Ishikawa (cell line): ENCODE measurements at regions not wholly inside any gene's neighbourhood (a gene's known extent, or its start where the extent isn't known, plus 50 kb on each side); places are given as distances from the start of the nearest gene placed in this dataset.

ENCODE experiments used
- CEBPB ChIP-seq: IDR thresholded peaks from 2 replicates; pipeline ENCODE4 v1.6.1; 2012
- CREB1 ChIP-seq: IDR thresholded peaks from 2 replicates; pipeline ENCODE4 v1.6.1; 2012; ENCODE audit warnings: low read depth
- EGR1 ChIP-seq: IDR thresholded peaks from 2 replicates; pipeline ENCODE4 v1.6.1; 2012
- EP300 ChIP-seq: IDR thresholded peaks from 2 replicates; pipeline ENCODE4 v1.6.1; 2012; ENCODE audit warnings: borderline replicate concordance
- FOXM1 ChIP-seq: IDR thresholded peaks from 2 replicates; pipeline ENCODE4 v1.6.1; 2012; ENCODE audit warnings: low read depth, borderline replicate concordance
- MAX ChIP-seq: IDR thresholded peaks from 2 replicates; pipeline ENCODE4 v1.6.1; 2012
- NFIC ChIP-seq: IDR thresholded peaks from 2 replicates; pipeline ENCODE4 v1.6.1; 2012
- RAD21 ChIP-seq: IDR thresholded peaks from 2 replicates; pipeline ENCODE4 v1.6.1; 2012; ENCODE audit warnings: low read depth
- REST ChIP-seq: IDR thresholded peaks from 2 replicates; pipeline ENCODE4 v1.6.1; 2012; ENCODE audit warnings: low read depth, mild to moderate bottlenecking
- TAF1 ChIP-seq: IDR thresholded peaks from 2 replicates; pipeline ENCODE4 v1.6.1; 2012; ENCODE audit warnings: low read depth, mild to moderate bottlenecking
- TCF12 ChIP-seq: IDR thresholded peaks from 2 replicates; pipeline ENCODE4 v1.6.1; 2012; ENCODE audit warnings: low read depth
- TEAD4 ChIP-seq: IDR thresholded peaks from 2 replicates; pipeline ENCODE4 v1.6.1; 2012
- USF1 ChIP-seq: IDR thresholded peaks from 2 replicates; pipeline ENCODE4 v1.6.1; 2012
- YY1 ChIP-seq: IDR thresholded peaks from 2 replicates; pipeline ENCODE4 v1.6.1; 2012; ENCODE audit warnings: low read depth
- ZBTB7A ChIP-seq: IDR thresholded peaks from 2 replicates; pipeline ENCODE4 v1.6.1; 2012; ENCODE audit warnings: low read depth

- TF ChIP-seq FOXM1 = no peak
- TF ChIP-seq EP300 = no peak
- no peak for TF ChIP-seq CEBPB
- no peak for TF ChIP-seq MAX
- no peak for TF ChIP-seq REST
- no peak for TF ChIP-seq ZBTB7A
- no peak for TF ChIP-seq RAD21
- TF ChIP-seq NFIC = no peak
These were observed 127.0 kb downstream of the PRELID2 start for GRCh38 chr5:145708169-145708568.

GRCh38 chr5:145704724-145705123 lies 130.4 kb downstream of the PRELID2 start:
- TF ChIP-seq YY1 = no peak
- TF ChIP-seq USF1 = no peak
- TF ChIP-seq EGR1 = no peak

- TF ChIP-seq TEAD4 (no peak), MAX (no peak), REST (no peak), YY1 (no peak), ZBTB7A (no peak), CEBPB (no peak), EP300 (no peak), RAD21 (no peak), TAF1 (no peak), NFIC (no peak), USF1 (no peak), TCF12 (no peak), FOXM1 (no peak), EGR1 (no peak), CREB1 (no peak)
These were observed 131.3 kb downstream of the PRELID2 start for GRCh38 chr5:145703856-145704255.

- no peak for TF ChIP-seq REST
- TF ChIP-seq ZBTB7A = no peak
- no peak for TF ChIP-seq RAD21
- TF ChIP-seq TEAD4 = no peak
- TF ChIP-seq TCF12 = no peak
- TF ChIP-seq TAF1 = no peak
- TF ChIP-seq MAX = no peak
- no peak for TF ChIP-seq YY1
- no peak for TF ChIP-seq EP300
- TF ChIP-seq EGR1 = no peak
- TF ChIP-seq NFIC = no peak
- TF ChIP-seq FOXM1 = no peak
- no peak for TF ChIP-seq CREB1
- TF ChIP-seq CEBPB = no peak
- no peak for TF ChIP-seq USF1
These were observed 133.7 kb downstream of the PRELID2 start for GRCh38 chr5:145701404-145701803.

- no peak for TF ChIP-seq RAD21
- no peak for TF ChIP-seq REST
- TF ChIP-seq ZBTB7A = no peak
- no peak for TF ChIP-seq TCF12
- TF ChIP-seq TAF1 = no peak
- TF ChIP-seq NFIC = no peak
- no peak for TF ChIP-seq MAX
- TF ChIP-seq USF1 = no peak
- TF ChIP-seq EP300 = no peak
- TF ChIP-seq CEBPB = no peak
- TF ChIP-seq YY1 = no peak
These were observed 135.3 kb downstream of the PRELID2 start for GRCh38 chr5:145699846-145700245.
